Non-pigmented ciliary epithelial cell (primary cell): ENCODE measurements at regions not wholly inside any gene's neighbourhood (a gene's known extent, or its start where the extent isn't known, plus 50 kb on each side); places are given as distances from the start of the nearest gene placed in this dataset.
"Not testable (repeated sequence)": the region's sequence is repeated elsewhere in the genome, so short reads cannot be mapped to it uniquely, and the experiment has no call there.

ENCODE experiments used
- DNase-seq: peaks from one replicate; pipeline ENCODE4 v3.0.0-alpha.2; 2010; ENCODE audit warnings: low read depth

GRCh38 chr4:83779103-83780052 is 243.5 kb downstream of the GPAT3 start:
- no peak for DNase-seq

GRCh38 chr4:83772685-83773084 is 236.8 kb downstream of the GPAT3 start:
- no peak for DNase-seq

GRCh38 chr4:83771113-83771705 is 235.3 kb downstream of the GPAT3 start:
- DNase-seq: peak; percentile 38

- no peak for DNase-seq
Observed at GRCh38 chr4:83768146-83768545, 232.2 kb downstream of the GPAT3 start.

GRCh38 chr4:83767067-83767466 is 231.2 kb downstream of the GPAT3 start:
- no peak for DNase-seq

- no peak for DNase-seq
Observed at GRCh38 chr4:83759611-83760010, 223.7 kb downstream of the GPAT3 start.

GRCh38 chr4:83758285-83758684 is 222.4 kb downstream of the GPAT3 start:
- DNase-seq: no peak

GRCh38 chr4:83757121-83757621 is 221.3 kb downstream of the GPAT3 start:
- no peak for DNase-seq

- DNase-seq: no peak
Observed at GRCh38 chr4:83753260-83753659, 217.4 kb downstream of the GPAT3 start.

GRCh38 chr4:83751336-83751949 is 215.5 kb downstream of the GPAT3 start:
- DNase-seq: no peak

- DNase-seq: no peak
Observed at GRCh38 chr4:83748711-83749110, 212.8 kb downstream of the GPAT3 start.

GRCh38 chr4:83738895-83739294 is 203.0 kb downstream of the GPAT3 start:
- no peak for DNase-seq

GRCh38 chr4:83734576-83734975 is 198.7 kb downstream of the GPAT3 start:
- DNase-seq: no peak

GRCh38 chr4:83732114-83732635 is 196.3 kb downstream of the GPAT3 start:
- no peak for DNase-seq

- no peak for DNase-seq
Observed at GRCh38 chr4:83731609-83732008, 195.7 kb downstream of the GPAT3 start.

GRCh38 chr4:83730958-83731357 is 195.1 kb downstream of the GPAT3 start:
- DNase-seq: not testable (repeated sequence)

GRCh38 chr4:83728191-83728590 is 192.3 kb downstream of the GPAT3 start:
- no peak for DNase-seq

- DNase-seq: no peak
Observed at GRCh38 chr4:83725336-83726085, 189.6 kb downstream of the GPAT3 start.

- DNase-seq: no peak
Observed at GRCh38 chr4:83724485-83725335, 188.8 kb downstream of the GPAT3 start.

GRCh38 chr4:83723609-83724008 is 187.7 kb downstream of the GPAT3 start:
- DNase-seq: no peak

- no peak for DNase-seq
Observed at GRCh38 chr4:83722730-83723269, 186.9 kb downstream of the GPAT3 start.
